SK-N-MC (cell line): ENCODE measurements at regions not wholly inside any gene's neighbourhood (a gene's known extent, or its start where the extent isn't known, plus 50 kb on each side); places are given as distances from the start of the nearest gene placed in this dataset.

Source experiments
- EZH2 ChIP-seq: fragments of 200-600 bp; sonication (generic); IDR thresholded peaks from one replicate; pipeline ENCODE4 v1.6.1; 2017; ENCODE audit warnings: antibody characterized with exemption
- FOXP2 ChIP-seq: optimal IDR thresholded peaks from 2 replicates; pipeline ENCODE3; 2011; ENCODE audit warnings: mild to moderate bottlenecking, moderate library complexity; ENCODE audit not compliant: insufficient read depth; ENCODE audit errors: extremely low read length, control extremely low read depth
- POLR2AphosphoS5 ChIP-seq: IDR thresholded peaks from 2 replicates; pipeline ENCODE4 v1.6.1; 2012; ENCODE audit warnings: mild to moderate bottlenecking, low read depth, low read length, borderline replicate concordance

- no peak for TF ChIP-seq EZH2
- no peak for TF ChIP-seq FOXP2
- no peak for TF ChIP-seq POLR2AphosphoS5
Measured at GRCh38 chr11:82610671-82611070, 123.0 kb downstream of the FAM181B start.
